ENCODE measurements at regions not wholly inside any gene's neighbourhood (a gene's known extent, or its start where the extent isn't known, plus 50 kb on each side); places are given as distances from the start of the nearest gene placed in this dataset.

- DNase-seq, result no peak
These were observed 662.2 kb upstream of the ZNF608 start for GRCh38 chr5:125408448-125409233.

- no peak for DNase-seq
These were observed 662.9 kb upstream of the ZNF608 start for GRCh38 chr5:125409234-125409860.

- DNase-seq, result no peak
These were observed 663.6 kb upstream of the ZNF608 start for GRCh38 chr5:125409861-125410536.

GRCh38 chr5:125410537-125411070 lies 664.2 kb upstream of the ZNF608 start:
- no peak for DNase-seq

- DNase-seq, result peak; percentile 50
These were observed 664.8 kb upstream of the ZNF608 start for GRCh38 chr5:125411071-125411743.

DNA sequence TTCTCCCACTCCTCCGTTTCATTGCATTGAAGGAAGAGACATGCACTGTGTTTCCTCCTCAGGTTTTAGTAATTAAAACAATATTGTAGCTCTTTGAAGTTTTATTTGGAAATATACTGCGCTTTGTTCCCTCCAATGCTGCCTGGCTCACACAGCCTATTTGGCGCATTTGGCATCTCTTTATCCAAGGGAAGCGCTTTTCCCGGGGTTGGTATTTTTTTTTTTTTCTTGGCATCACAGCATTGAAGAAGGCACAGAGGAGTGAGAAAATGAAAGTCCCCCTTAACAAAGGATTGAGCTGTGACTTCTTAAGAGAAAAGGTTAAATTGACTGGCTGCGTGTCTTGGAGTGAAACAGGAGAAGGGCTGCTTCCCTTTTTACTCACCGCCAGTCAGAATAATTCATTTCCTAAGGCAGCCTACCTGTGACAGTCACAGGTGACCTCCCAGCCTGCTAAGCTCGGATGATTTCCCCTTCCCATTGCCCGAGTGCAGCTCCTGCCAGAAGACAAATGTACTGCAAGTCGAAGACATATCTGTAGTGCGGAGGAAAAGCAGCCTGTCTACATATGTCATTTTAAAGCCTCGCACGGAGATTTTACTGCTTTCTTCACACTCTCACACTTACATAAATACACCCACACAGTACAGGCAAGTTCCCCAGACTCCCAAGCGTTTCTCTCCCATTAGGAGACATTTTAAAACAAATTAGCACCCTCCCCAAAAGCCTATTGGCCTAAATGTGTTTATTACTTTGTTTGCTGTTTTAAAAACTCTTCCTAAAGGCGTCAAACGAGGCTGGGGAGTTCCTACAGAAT lies 665.5 kb upstream of the ZNF608 start:
- peak; percentile 51 for DNase-seq

DNA sequence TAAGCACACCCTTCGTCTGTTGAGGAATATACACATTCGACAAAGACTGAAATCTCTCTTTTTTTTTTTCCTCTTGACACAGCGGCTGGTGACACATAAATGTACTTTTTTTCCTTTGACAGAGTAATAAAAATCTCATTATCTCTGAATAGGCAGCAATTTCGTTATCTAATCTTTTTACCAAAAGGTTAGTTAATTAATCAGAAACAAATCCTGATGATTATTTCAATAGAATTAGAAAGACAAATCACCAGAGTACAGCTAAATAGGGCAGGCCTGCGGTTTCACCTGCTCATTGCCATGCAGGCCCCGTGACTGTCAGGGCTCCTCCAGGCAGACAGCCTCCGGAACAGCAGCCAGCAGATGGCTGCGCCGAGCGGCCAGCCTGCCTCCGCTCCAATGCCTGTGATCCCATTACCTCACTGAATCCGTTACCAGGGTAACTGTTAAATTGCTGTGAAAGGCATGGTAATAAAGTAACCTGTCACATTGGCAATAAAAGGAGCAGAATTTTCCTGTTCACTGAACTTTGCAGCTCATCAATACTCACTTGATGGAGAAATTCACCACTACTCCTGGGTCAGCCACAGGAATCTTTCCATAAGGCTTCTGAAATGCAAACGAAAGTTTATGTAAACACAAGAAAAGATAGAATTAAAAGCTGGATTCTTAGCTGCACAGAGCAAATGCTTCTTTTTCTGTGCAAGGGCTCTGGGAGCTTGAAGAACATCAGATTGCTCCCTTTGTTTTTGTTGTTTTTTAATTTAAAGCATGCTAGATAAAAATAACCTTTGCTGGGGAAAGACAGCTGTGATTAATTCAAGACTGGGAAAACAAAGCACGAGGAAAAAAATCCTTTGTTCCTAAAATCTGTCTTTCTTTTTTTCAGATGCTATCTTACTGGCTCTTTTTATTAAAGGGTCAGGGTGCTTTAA lies 666.4 kb upstream of the ZNF608 start:
- DNase-seq, result peak; percentile 87

DNA sequence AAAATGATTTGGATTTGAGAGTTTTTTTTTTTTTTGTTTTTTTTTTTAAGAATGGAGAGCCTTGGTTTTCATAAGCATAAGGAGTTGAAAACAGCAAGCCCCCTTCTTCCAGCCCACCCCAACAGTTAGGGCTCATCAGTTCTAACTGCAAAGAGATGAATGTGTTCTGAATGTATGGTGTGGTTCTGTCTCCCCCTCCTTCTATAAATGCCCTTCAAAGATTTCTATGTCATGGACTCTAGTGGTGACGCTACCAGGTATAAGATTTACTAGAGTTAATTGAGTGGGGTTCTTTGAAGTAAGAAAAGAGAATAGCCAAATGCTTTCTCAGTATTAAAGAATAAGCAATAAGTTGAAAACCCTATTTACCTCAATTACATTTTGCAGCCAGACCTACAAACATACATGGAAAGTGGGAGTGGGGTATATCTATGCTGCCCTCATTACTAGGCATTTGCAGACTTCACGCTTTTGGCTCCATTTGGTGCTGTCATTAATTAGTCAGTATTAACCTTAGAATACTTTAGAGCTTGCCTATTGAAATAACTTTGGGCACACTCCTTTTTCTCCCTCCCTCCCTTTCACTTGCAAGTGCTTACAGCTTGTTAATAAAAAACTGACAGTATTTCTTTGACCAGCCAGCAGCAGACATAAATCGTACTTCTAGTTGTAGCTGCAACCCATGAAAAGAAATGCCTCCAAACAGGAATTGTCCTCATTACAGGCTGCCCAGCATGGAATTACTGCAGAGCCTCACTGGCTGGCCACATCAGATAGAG lies 667.2 kb upstream of the ZNF608 start:
- no peak for DNase-seq

- no peak for DNase-seq
These were observed 668.7 kb upstream of the ZNF608 start for GRCh38 chr5:125415126-125415525.

- no peak for DNase-seq
These were observed 669.6 kb upstream of the ZNF608 start for GRCh38 chr5:125416055-125416454.

DNA sequence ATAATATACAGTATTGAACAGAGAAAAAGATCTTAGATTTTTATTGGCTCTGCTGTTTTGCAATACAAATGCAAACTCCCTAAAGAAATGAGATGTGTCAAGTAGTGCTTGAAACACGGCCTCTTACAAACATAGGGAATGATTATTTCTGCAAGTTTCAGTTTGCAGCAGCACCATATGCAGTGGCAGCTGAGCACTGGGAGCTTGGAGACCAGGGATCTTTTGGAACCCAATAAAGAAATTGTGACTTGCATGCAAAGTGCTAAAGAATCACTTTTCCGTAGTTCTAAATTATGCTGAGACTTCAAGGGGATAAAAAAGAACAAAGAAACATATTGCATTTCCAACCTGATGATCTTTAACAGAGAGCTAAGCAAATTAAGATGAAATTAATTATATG lies 674.6 kb upstream of the ZNF608 start:
- no peak for DNase-seq

DNA sequence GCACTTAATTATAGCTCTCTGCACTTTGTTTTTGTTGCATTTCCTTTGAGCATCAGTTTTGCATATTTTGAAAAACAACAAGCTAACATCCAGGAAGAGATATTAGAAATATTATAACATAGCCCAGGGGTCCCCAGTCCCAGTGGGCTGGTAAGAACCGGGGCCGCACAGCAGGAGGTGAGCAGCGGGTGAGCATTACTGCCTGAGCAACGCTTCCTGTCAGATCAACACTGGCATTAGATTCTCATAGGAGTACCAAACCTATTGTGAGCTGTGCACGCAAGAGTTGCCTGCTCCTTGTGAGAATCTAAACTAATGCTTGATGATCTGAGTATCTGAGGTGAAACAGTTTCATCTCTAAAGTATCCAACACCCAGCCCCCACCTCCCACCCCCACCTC lies 675.9 kb upstream of the ZNF608 start:
- no peak for DNase-seq

DNA sequence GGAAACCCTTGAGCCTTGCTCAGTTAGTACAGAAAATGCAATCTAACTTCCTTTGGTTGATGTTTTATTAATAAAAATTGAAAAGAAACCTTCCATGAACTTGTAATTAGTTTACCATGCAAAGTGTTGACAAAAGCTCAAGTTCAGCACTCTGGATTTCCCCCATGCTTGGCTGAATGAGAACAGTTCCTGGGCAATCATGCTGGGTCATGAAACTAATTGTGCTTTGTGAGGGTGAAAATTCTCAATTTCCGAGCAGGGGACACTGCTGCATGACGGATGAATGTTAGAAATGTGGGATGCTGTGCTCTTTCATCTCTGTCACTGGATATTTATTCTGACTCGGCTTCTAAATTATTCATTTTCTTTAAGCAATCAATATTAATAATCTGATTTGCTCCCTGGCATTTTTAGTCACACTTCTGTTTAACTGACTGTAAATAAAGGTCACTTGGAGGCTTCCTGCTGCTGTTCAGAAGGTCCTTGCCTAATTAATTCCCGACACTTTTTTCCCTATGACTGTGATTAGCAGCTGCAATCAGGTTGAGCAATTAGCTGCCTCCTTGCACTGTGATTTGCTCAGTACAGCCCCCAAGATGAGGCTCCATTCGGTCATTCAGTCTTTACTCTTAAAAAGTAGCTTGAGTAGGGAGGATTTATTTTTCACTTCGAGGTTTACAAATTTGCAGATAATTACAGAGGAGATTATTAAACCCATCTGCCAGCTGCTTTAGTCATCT lies 678.1 kb upstream of the ZNF608 start:
- DNase-seq, result no peak

GRCh38 chr5:125429498-125429897 lies 683.1 kb upstream of the ZNF608 start:
- DNase-seq, result no peak

- no peak for DNase-seq
These were observed 687.0 kb upstream of the ZNF608 start for GRCh38 chr5:125433457-125433856.

DNA sequence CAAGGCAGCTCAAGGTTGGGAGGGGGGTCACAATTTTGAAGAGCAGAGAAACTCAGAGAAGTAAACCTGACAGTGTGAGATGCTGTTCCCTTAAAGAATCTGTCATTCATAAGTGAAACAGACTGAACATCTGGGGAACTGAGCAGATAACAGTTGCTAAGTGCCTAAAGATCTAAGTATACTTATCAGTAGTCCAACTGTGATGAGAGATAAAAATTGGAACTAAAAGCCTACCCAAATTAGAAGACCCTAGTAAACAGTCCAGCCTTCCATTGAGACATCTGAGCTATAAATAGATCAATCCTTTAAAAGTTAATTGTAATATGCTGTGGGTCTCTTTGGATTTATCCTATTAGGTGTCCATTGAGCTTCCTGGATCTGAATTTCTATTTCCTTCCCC lies 692.8 kb upstream of the ZNF608 start:
- DNase-seq, result no peak

GRCh38 chr5:125440905-125441304 lies 694.5 kb upstream of the ZNF608 start:
- DNase-seq, result no peak

GRCh38 chr5:125446986-125447385 lies 700.5 kb upstream of the ZNF608 start:
- no peak for DNase-seq

- no peak for DNase-seq
These were observed 704.3 kb upstream of the ZNF608 start for GRCh38 chr5:125450771-125451170.

DNA sequence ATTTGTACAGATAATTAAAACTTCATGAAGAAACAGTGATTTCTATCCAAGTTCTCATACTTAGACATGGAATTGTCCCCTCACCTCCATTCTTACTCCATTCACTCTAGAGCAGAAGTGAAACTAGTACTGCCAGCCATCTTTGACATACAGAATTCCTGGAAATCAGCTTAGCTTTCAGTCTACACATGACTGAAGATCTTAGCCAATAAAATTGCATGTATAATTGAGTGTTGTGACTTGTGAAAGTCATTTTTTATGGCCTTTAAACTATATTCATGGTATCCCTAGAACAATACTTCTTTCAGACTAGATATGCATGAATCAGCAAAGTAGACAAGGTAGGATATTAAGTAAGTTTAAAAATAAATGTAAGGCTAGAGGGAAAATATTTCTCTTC lies 705.2 kb upstream of the ZNF608 start:
- DNase-seq, result no peak

Measured in left hindlimb (tissue), 1 donor.